ENCODE measurements at regions not wholly inside any gene's neighbourhood (a gene's known extent, or its start where the extent isn't known, plus 50 kb on each side); places are given as distances from the start of the nearest gene placed in this dataset.

- TF ChIP-seq POLR2AphosphoS5 (IDR thresholded peaks at IDR 0.05) (no peak), CTCF (IDR thresholded peaks at IDR 0.05) (no peak), EP300 (IDR thresholded peaks at IDR 0.05) (no peak), POLR2A (IDR thresholded peaks at IDR 0.05) (no peak)
Observed at GRCh38 chr20:11332381-11332780, 585.3 kb upstream of the BTBD3 start.

All from sigmoid colon (tissue), 4 donors.